ENCODE measurements at regions not wholly inside any gene's neighbourhood (a gene's known extent, or its start where the extent isn't known, plus 50 kb on each side); places are given as distances from the start of the nearest gene placed in this dataset.

- no peak for DNase-seq (ENCODE audit: low read depth)
Measured at GRCh38 chr22:27635852-27636251, 165.7 kb downstream of the MN1 start.

GRCh38 chr22:27636716-27637508, 164.6 kb downstream of the MN1 start:
- no peak for DNase-seq (ENCODE audit: low read depth)

GRCh38 chr22:27637604-27638003, 164.0 kb downstream of the MN1 start:
- DNase-seq (ENCODE audit: low read depth) = no peak

- no peak for DNase-seq (ENCODE audit: low read depth)
Measured at GRCh38 chr22:27638329-27639233, 163.0 kb downstream of the MN1 start.

GRCh38 chr22:27639248-27640086, 162.1 kb downstream of the MN1 start:
- no peak for DNase-seq (ENCODE audit: low read depth)

GRCh38 chr22:27641049-27641795, 160.3 kb downstream of the MN1 start:
- DNase-seq (ENCODE audit: low read depth) = no peak

- no peak for DNase-seq (ENCODE audit: low read depth)
Measured at GRCh38 chr22:27642104-27642800, 159.3 kb downstream of the MN1 start.

GRCh38 chr22:27643907-27644306, 157.6 kb downstream of the MN1 start:
- no peak for DNase-seq (ENCODE audit: low read depth)

- no peak for DNase-seq (ENCODE audit: low read depth)
Measured at GRCh38 chr22:27644566-27644965, 157.0 kb downstream of the MN1 start.

GRCh38 chr22:27647540-27647939, 154.0 kb downstream of the MN1 start:
- DNase-seq (ENCODE audit: low read depth) = no peak

GRCh38 chr22:27648074-27648473, 153.5 kb downstream of the MN1 start:
- no peak for DNase-seq (ENCODE audit: low read depth)

- no peak for DNase-seq (ENCODE audit: low read depth)
Measured at GRCh38 chr22:27648853-27649252, 152.7 kb downstream of the MN1 start.

- DNase-seq (ENCODE audit: low read depth) = no peak
Measured at GRCh38 chr22:27650572-27650971, 151.0 kb downstream of the MN1 start.

- DNase-seq (ENCODE audit: low read depth) = no peak
Measured at GRCh38 chr22:27650985-27651384, 150.6 kb downstream of the MN1 start.

GRCh38 chr22:27651486-27651885, 150.1 kb downstream of the MN1 start:
- DNase-seq (ENCODE audit: low read depth) = no peak

GRCh38 chr22:27654546-27655445, 146.8 kb downstream of the MN1 start:
- DNase-seq (ENCODE audit: low read depth) = no peak

GRCh38 chr22:27655582-27656185, 145.9 kb downstream of the MN1 start:
- DNase-seq (ENCODE audit: low read depth) = no peak

- DNase-seq (ENCODE audit: low read depth) = no peak
Measured at GRCh38 chr22:27656970-27657369, 144.6 kb downstream of the MN1 start.

GRCh38 chr22:27660306-27660705, 141.2 kb downstream of the MN1 start:
- no peak for DNase-seq (ENCODE audit: low read depth)
